ENCODE measurements at regions not wholly inside any gene's neighbourhood (a gene's known extent, or its start where the extent isn't known, plus 50 kb on each side); places are given as distances from the start of the nearest gene placed in this dataset.

DNA sequence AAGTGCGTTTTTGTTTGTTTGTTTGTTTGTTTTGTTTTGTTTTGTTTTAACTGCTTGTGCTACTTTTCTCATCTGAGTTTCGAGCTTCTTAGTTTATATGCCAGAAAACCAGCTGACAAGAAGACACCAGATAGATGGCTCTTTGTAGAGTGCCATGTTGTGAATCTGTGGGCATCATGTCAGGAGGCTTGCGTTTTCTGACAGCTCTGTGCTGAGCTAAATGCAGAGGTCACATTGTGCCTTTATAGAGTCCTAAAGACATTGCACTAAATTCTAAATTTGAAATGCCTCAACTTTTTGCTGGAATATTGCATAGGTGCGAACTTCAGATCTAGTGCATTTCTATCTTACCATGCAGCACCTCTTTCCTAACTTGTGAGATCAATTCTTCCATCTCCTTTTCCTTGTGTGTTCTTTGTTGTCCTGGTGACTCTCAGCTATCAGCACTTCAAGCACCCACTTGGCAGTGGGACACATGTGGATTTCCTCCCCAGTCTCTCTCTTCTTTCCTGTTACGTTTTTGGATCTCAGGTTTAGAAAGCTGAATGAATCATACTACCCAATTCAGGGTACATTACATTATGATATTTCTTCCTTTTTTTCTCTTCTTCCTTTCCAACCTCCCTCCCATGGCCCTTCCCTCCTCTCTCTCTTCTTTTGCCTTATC lies 379.0 kb upstream of the RPS23 start:
- TF ChIP-seq, protein P1, sequence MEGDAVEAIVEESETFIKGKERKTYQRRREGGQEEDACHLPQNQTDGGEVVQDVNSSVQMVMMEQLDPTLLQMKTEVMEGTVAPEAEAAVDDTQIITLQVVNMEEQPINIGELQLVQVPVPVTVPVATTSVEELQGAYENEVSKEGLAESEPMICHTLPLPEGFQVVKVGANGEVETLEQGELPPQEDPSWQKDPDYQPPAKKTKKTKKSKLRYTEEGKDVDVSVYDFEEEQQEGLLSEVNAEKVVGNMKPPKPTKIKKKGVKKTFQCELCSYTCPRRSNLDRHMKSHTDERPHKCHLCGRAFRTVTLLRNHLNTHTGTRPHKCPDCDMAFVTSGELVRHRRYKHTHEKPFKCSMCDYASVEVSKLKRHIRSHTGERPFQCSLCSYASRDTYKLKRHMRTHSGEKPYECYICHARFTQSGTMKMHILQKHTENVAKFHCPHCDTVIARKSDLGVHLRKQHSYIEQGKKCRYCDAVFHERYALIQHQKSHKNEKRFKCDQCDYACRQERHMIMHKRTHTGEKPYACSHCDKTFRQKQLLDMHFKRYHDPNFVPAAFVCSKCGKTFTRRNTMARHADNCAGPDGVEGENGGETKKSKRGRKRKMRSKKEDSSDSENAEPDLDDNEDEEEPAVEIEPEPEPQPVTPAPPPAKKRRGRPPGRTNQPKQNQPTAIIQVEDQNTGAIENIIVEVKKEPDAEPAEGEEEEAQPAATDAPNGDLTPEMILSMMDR (IDR thresholded peaks at IDR 0.05), result no peak
- TF ChIP-seq POLR2A (IDR thresholded peaks at IDR 0.05), result no peak

All from body of pancreas (tissue), 4 donors.